ENCODE measurements at regions not wholly inside any gene's neighbourhood (a gene's known extent, or its start where the extent isn't known, plus 50 kb on each side); places are given as distances from the start of the nearest gene placed in this dataset.

- no peak overlapping the region for H3K27ac ChIP-seq (ENCODE audit: insufficient read depth, low read length, poor library complexity, severe bottlenecking)
- peak in 1 of 3 donors; percentile 6 for DNase-seq
- no peaks in the 10 kb centered on the region for H3K9me3 ChIP-seq (ENCODE audit: control insufficient read depth, low read length)
- H3K4me3 ChIP-seq (ENCODE audit: insufficient read depth, low read depth, low read length, poor library complexity, severe bottlenecking): no peak overlapping the region
- H3K4me1 ChIP-seq (ENCODE audit: control insufficient read depth, insufficient read depth, low read length, poor library complexity, severe bottlenecking): no peaks in the 10 kb centered on the region
- H3K27me3 ChIP-seq (replicated peaks; ENCODE audit: control insufficient read depth, insufficient read depth, low read length, poor library complexity, severe bottlenecking): no peaks in the 10 kb centered on the region
- H3K36me3 ChIP-seq (ENCODE audit: control insufficient read depth, insufficient read depth, low read length): no peaks in the 10 kb centered on the region
Measured at GRCh38 chr13:30108913-30109237, 198.5 kb downstream of the KATNAL1 start.

DNA sequence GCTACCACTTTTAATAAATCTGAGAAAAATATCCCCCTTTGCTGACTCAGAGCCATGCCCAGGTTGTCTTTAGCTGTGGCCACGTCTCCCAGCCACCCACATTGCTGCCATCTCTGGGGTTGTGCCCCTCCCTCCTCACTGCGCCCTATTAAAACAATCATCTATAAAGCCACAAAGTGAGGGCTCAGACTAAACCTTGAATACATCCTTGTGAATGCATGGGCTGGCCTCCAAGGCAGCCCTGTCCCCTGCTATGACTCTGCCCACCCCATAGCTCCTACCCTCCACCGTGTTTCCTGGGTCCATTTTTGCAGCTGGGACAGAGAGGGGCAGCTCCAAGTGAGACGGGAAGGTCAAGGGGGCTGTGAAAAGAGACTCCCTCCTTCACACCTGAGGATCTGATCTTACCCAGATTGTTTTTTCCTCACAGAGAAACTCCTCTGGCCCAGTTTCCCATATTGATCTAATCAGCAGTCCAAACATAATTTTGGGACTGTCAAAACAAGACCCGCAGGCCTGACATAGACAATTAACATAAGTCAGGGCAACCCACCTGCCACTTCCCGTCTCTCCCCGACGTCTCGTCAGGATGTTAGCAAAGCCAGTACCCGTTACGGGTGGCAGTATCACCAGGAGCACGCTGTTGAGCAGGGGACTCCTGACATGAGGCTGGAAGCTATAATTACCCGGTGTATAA, 199.0 kb downstream of the KATNAL1 start:
- no peak overlapping the region for H3K4me3 ChIP-seq (ENCODE audit: insufficient read depth, low read depth, low read length, poor library complexity, severe bottlenecking)
- H3K27ac ChIP-seq (ENCODE audit: insufficient read depth, low read length, poor library complexity, severe bottlenecking): no peak overlapping the region
- no peaks in the 10 kb centered on the region for H3K36me3 ChIP-seq (ENCODE audit: control insufficient read depth, insufficient read depth, low read length)
- no peaks in the 10 kb centered on the region for H3K9me3 ChIP-seq (ENCODE audit: control insufficient read depth, low read length)
- no peak for DNase-seq
- H3K4me1 ChIP-seq (ENCODE audit: control insufficient read depth, insufficient read depth, low read length, poor library complexity, severe bottlenecking): no peaks in the 10 kb centered on the region
- H3K27me3 ChIP-seq (replicated peaks; ENCODE audit: control insufficient read depth, insufficient read depth, low read length, poor library complexity, severe bottlenecking): no peaks in the 10 kb centered on the region

GRCh38 chr13:30107521-30108136, 199.7 kb downstream of the KATNAL1 start:
- DNase-seq: no peak
- no peak overlapping the region for H3K4me3 ChIP-seq (ENCODE audit: insufficient read depth, low read depth, low read length, poor library complexity, severe bottlenecking)

GRCh38 chr13:30107121-30107520, 200.2 kb downstream of the KATNAL1 start:
- no peak for DNase-seq
- Histone ChIP-seq H3K4me1 (ENCODE audit: control insufficient read depth, insufficient read depth, low read length, poor library complexity, severe bottlenecking) (no peaks in the 10 kb centered on the region), H3K27me3 (replicated peaks; ENCODE audit: control insufficient read depth, insufficient read depth, low read length, poor library complexity, severe bottlenecking) (no peaks in the 10 kb centered on the region), H3K9me3 (ENCODE audit: control insufficient read depth, low read length) (no peaks in the 10 kb centered on the region), H3K27ac (ENCODE audit: insufficient read depth, low read length, poor library complexity, severe bottlenecking) (no peak overlapping the region), H3K4me3 (ENCODE audit: insufficient read depth, low read depth, low read length, poor library complexity, severe bottlenecking) (no peak overlapping the region), H3K36me3 (ENCODE audit: control insufficient read depth, insufficient read depth, low read length) (no peaks in the 10 kb centered on the region)

More at GRCh38 chr13:30107521-30108136, 199.7 kb downstream of the KATNAL1 start:
- no peaks in the 10 kb centered on the region for H3K36me3 ChIP-seq (ENCODE audit: control insufficient read depth, insufficient read depth, low read length)
- no peaks in the 10 kb centered on the region for H3K9me3 ChIP-seq (ENCODE audit: control insufficient read depth, low read length)
- H3K27ac ChIP-seq (ENCODE audit: insufficient read depth, low read length, poor library complexity, severe bottlenecking): no peak overlapping the region
- no peaks in the 10 kb centered on the region for H3K4me1 ChIP-seq (ENCODE audit: control insufficient read depth, insufficient read depth, low read length, poor library complexity, severe bottlenecking)
- H3K27me3 ChIP-seq (replicated peaks; ENCODE audit: control insufficient read depth, insufficient read depth, low read length, poor library complexity, severe bottlenecking): no peaks in the 10 kb centered on the region

DNA sequence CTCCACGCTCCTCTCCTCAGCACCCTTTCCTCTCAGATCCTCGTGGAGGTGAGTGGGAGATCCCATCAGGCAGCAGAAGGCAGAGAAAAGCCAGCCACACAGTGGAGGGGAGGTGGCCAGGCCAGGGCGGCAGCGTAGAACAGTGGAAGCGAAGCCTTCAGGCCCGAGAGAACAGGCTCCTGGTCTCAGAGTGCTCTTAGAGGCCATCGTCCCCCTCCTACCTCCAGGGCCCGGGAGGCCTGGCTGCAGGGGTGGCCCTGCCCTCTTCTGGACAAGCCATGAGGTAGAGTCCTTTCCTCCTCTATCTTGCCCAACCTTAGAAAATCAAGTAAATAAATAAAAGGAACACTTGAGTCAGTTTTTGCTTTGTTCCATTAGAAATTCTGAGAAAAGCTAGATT, 202.0 kb downstream of the KATNAL1 start:
- H3K27me3 ChIP-seq (replicated peaks; ENCODE audit: control insufficient read depth, insufficient read depth, low read length, poor library complexity, severe bottlenecking): no peaks in the 10 kb centered on the region

DNA sequence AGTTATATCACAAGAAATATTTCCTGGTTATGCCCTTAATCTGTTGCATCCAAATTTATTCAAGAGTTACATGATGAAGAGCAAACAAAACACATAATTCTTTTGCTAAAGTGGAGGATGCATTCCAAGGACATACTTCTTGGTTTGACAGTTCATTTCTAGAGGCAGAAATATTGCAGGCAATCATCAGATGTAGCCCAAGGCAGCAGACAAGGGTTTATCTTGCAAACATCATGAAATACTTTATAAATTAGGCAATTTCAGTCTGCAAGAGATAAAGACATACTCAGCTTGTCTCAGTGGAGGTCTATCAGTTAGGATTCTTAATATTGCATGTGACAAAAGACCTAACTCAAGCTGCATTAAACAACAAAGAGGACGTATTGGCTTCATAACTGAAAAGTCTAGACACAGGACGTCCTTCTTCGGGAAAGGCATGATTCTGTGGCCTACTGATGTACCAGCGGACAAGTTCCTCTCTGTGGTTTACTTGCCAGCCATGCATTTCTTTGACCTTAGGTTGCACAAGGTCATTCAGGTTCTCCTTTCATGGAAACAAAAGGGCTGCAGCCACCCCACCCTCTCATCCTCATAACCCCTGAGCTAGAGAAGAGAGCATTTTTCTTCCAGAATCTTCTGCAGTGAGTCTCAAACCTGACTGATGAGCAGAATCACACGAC, 204.1 kb downstream of the KATNAL1 start:
- H3K4me3 ChIP-seq (ENCODE audit: insufficient read depth, low read depth, low read length, poor library complexity, severe bottlenecking): no peak overlapping the region
- no peak overlapping the region for H3K27ac ChIP-seq (ENCODE audit: insufficient read depth, low read length, poor library complexity, severe bottlenecking)
- H3K4me1 ChIP-seq (ENCODE audit: control insufficient read depth, insufficient read depth, low read length, poor library complexity, severe bottlenecking): no peaks in the 10 kb centered on the region
- H3K27me3 ChIP-seq (replicated peaks; ENCODE audit: control insufficient read depth, insufficient read depth, low read length, poor library complexity, severe bottlenecking): no peaks in the 10 kb centered on the region
- H3K9me3 ChIP-seq (ENCODE audit: control insufficient read depth, low read length): no peaks in the 10 kb centered on the region
- no peaks in the 10 kb centered on the region for H3K36me3 ChIP-seq (ENCODE audit: control insufficient read depth, insufficient read depth, low read length)
- no peak for DNase-seq

More for the DNA sequence above, 202.0 kb downstream of the KATNAL1 start:
- no peaks in the 10 kb centered on the region for H3K9me3 ChIP-seq (ENCODE audit: control insufficient read depth, low read length)
- no peaks in the 10 kb centered on the region for H3K36me3 ChIP-seq (ENCODE audit: control insufficient read depth, insufficient read depth, low read length)
- DNase-seq: no peak
- no peaks in the 10 kb centered on the region for H3K4me1 ChIP-seq (ENCODE audit: control insufficient read depth, insufficient read depth, low read length, poor library complexity, severe bottlenecking)
- H3K4me3 ChIP-seq (ENCODE audit: insufficient read depth, low read depth, low read length, poor library complexity, severe bottlenecking): no peak overlapping the region
- no peak overlapping the region for H3K27ac ChIP-seq (ENCODE audit: insufficient read depth, low read length, poor library complexity, severe bottlenecking)

DNA sequence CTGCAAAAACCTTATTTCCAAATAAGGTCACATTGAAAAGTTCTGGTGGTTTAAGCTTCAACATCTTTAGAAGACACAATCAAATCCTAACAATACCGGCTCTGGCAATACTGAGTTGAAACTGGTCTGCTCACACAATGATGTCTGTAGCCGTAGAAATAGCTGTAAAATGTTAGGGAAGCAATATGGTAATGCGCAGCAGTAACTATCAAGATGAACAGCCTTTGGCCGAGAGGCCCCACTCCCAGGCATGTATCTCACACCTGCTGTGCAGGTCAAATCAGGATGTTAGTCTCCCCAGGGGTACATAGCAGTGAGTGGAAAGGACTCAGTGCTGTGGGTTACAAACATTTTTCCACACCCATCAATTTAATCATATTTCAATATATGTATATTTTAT, 207.1 kb downstream of the KATNAL1 start:
- no peaks in the 10 kb centered on the region for H3K9me3 ChIP-seq (ENCODE audit: control insufficient read depth, low read length)
- H3K27me3 ChIP-seq (replicated peaks; ENCODE audit: control insufficient read depth, insufficient read depth, low read length, poor library complexity, severe bottlenecking): no peaks in the 10 kb centered on the region
- DNase-seq: no peak
- no peak overlapping the region for H3K27ac ChIP-seq (ENCODE audit: insufficient read depth, low read length, poor library complexity, severe bottlenecking)
- no peaks in the 10 kb centered on the region for H3K4me1 ChIP-seq (ENCODE audit: control insufficient read depth, insufficient read depth, low read length, poor library complexity, severe bottlenecking)
- no peaks in the 10 kb centered on the region for H3K36me3 ChIP-seq (ENCODE audit: control insufficient read depth, insufficient read depth, low read length)
- H3K4me3 ChIP-seq (ENCODE audit: insufficient read depth, low read depth, low read length, poor library complexity, severe bottlenecking): no peak overlapping the region

DNA sequence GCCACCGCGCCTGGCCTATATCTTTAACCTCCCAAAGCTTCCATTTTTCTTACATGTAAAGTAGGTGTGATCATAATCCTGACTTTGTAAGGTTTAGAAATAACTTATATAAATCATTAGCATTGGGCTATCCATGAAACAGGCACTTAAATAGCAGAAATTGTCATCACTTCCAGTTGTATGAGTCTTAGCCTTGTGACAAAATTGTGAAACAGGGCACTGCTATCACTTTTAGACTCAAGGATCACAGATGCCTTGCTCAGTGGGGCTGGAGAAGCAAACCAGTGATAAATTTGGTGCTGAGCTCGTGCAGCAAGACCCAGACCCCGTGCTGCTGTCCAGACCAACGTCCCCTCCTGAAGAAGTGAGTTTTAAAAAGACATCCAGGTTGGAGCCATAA, 209.7 kb downstream of the KATNAL1 start:
- H3K36me3 ChIP-seq (ENCODE audit: control insufficient read depth, insufficient read depth, low read length): no peaks in the 10 kb centered on the region
- no peaks in the 10 kb centered on the region for H3K9me3 ChIP-seq (ENCODE audit: control insufficient read depth, low read length)
- no peaks in the 10 kb centered on the region for H3K4me1 ChIP-seq (ENCODE audit: control insufficient read depth, insufficient read depth, low read length, poor library complexity, severe bottlenecking)
- H3K27me3 ChIP-seq (replicated peaks; ENCODE audit: control insufficient read depth, insufficient read depth, low read length, poor library complexity, severe bottlenecking): no peaks in the 10 kb centered on the region
- H3K27ac ChIP-seq (ENCODE audit: insufficient read depth, low read length, poor library complexity, severe bottlenecking): no peak overlapping the region
- no peak for DNase-seq
- H3K4me3 ChIP-seq (ENCODE audit: insufficient read depth, low read depth, low read length, poor library complexity, severe bottlenecking): no peak overlapping the region

GRCh38 chr13:30097089-30097488, 210.3 kb downstream of the KATNAL1 start:
- Histone ChIP-seq H3K27me3 (replicated peaks; ENCODE audit: control insufficient read depth, insufficient read depth, low read length, poor library complexity, severe bottlenecking) (no peaks in the 10 kb centered on the region), H3K4me3 (ENCODE audit: insufficient read depth, low read depth, low read length, poor library complexity, severe bottlenecking) (no peak overlapping the region), H3K36me3 (ENCODE audit: control insufficient read depth, insufficient read depth, low read length) (no peaks in the 10 kb centered on the region), H3K9me3 (ENCODE audit: control insufficient read depth, low read length) (no peaks in the 10 kb centered on the region), H3K4me1 (ENCODE audit: control insufficient read depth, insufficient read depth, low read length, poor library complexity, severe bottlenecking) (no peaks in the 10 kb centered on the region), H3K27ac (ENCODE audit: insufficient read depth, low read length, poor library complexity, severe bottlenecking) (no peak overlapping the region)
- DNase-seq: no peak

GRCh38 chr13:30094015-30094414, 213.3 kb downstream of the KATNAL1 start:
- H3K36me3 ChIP-seq (ENCODE audit: control insufficient read depth, insufficient read depth, low read length): no peaks in the 10 kb centered on the region
- no peaks in the 10 kb centered on the region for H3K4me1 ChIP-seq (ENCODE audit: control insufficient read depth, insufficient read depth, low read length, poor library complexity, severe bottlenecking)
- no peaks in the 10 kb centered on the region for H3K9me3 ChIP-seq (ENCODE audit: control insufficient read depth, low read length)
- H3K27ac ChIP-seq (ENCODE audit: insufficient read depth, low read length, poor library complexity, severe bottlenecking): no peak overlapping the region
- no peak for DNase-seq
- H3K27me3 ChIP-seq (replicated peaks; ENCODE audit: control insufficient read depth, insufficient read depth, low read length, poor library complexity, severe bottlenecking): no peaks in the 10 kb centered on the region
- no peak overlapping the region for H3K4me3 ChIP-seq (ENCODE audit: insufficient read depth, low read depth, low read length, poor library complexity, severe bottlenecking)
